GM12878 (cell line): ENCODE measurements at regions not wholly inside any gene's neighbourhood (a gene's known extent, or its start where the extent isn't known, plus 50 kb on each side); places are given as distances from the start of the nearest gene placed in this dataset.

Experiments
- ATAC-seq: fragments of 200-7000 bp; cut with Tn5 transposase; 3 replicates; pipeline ENCODE4 v1.9.1; 2020; ENCODE audit warnings: mild to moderate bottlenecking, moderate library complexity
- BruUV-seq: library from RNA; stranded (reverse); fragments of 400-500 nt; replicated peaks from 2 replicates; lab custom pipeline; 2021; lab: Mats Ljungman, UMichigan
- CTCF ChIA-PET: fragments of 300-600 bp; sonication (Branson Sonifier 250); formaldehyde crosslinking; extraction: SDS; loops from one replicate; lab custom pipeline; 2021; ENCODE audit warnings: inconsistent platforms; lab: Yijun Ruan, JAX
- POLR2A ChIA-PET: fragments of 350-600 bp; formaldehyde crosslinking; extraction: SDS; loops from one replicate; lab custom pipeline; 2021; ENCODE audit warnings: inconsistent platforms; lab: Charles Lee
- RAD21 ChIA-PET: fragments of 300-600 bp; sonication (Branson Sonifier 250); formaldehyde crosslinking; loops from one replicate; lab custom pipeline; 2023; ENCODE audit warnings: antibody characterized with exemption; ENCODE audit not compliant: unreplicated experiment; lab: Charles Lee
- SMC1A ChIA-PET: fragments of 300-600 bp; sonication (Branson Sonifier 250); formaldehyde crosslinking; loops from one replicate; lab custom pipeline; 2023; ENCODE audit not compliant: unreplicated experiment, uncharacterized antibody; lab: Charles Lee
- DNase-seq: peaks from one replicate; pipeline ENCODE4 v3.0.0-alpha.2; 2011; ENCODE audit warnings: low read depth, low spot score
- FAIRE-seq: peaks from 3 replicates; lab custom pipeline; 2011; peaks lifted over from hg19 to GRCh38; lab: Jason Lieb, UNC
- H2AFZ ChIP-seq: 2 replicates; pipeline ENCODE4 v1.6.0; 2011; ENCODE audit warnings: low read depth, low read length, control low read depth; ENCODE audit not compliant: control insufficient read depth
- H3K27ac ChIP-seq: 2 replicates; pipeline ENCODE4 v1.5.1; 2011; ENCODE audit warnings: control low read depth; ENCODE audit not compliant: control insufficient read depth, insufficient read depth
- H3K27me3 ChIP-seq, 2 experiments: replicated peaks in 1 of 2; 2 replicates each; pipeline versions ENCODE4 v1.6.0 to v1.6.1; 2011; ENCODE audit warnings: low read length in 1 of 2; ENCODE audit not compliant: control insufficient read depth in 2 of 2, insufficient read depth in 2 of 2
- H3K36me3 ChIP-seq, 2 experiments: 2 replicates each; pipeline ENCODE4 v1.5.1; 2011; ENCODE audit warnings: low read length in 1 of 2; ENCODE audit not compliant: control insufficient read depth in 2 of 2, insufficient read depth in 2 of 2
- H3K4me1 ChIP-seq: 2 replicates; pipeline ENCODE4 v1.6.1; 2011; ENCODE audit warnings: mild to moderate bottlenecking, low read length, moderate library complexity, mixed read lengths; ENCODE audit not compliant: control insufficient read depth, insufficient read depth
- H3K4me2 ChIP-seq: 2 replicates; pipeline ENCODE4 v1.6.0; 2011; ENCODE audit warnings: control low read depth; ENCODE audit not compliant: control insufficient read depth, insufficient read depth
- H3K4me3 ChIP-seq: fragments of 200-600 bp; sonication (generic); 2 replicates; pipeline ENCODE4 v1.5.1; 2016
- H3K79me2 ChIP-seq: 2 replicates; pipeline ENCODE4 v1.6.0; 2011; ENCODE audit warnings: low read length; ENCODE audit not compliant: control insufficient read depth, insufficient read depth
- H3K9ac ChIP-seq: 2 replicates; pipeline ENCODE4 v1.8.0; 2011; ENCODE audit warnings: low read length, control low read depth, mixed read lengths; ENCODE audit not compliant: control insufficient read depth, insufficient read depth
- H3K9me3 ChIP-seq: replicated peaks from 3 replicates; pipeline ENCODE4 v1.5.1; 2011; ENCODE audit warnings: mild to moderate bottlenecking, low read length; ENCODE audit not compliant: control insufficient read depth, insufficient read depth
- H4K20me1 ChIP-seq: 2 replicates; pipeline ENCODE4 v1.6.0; 2011; ENCODE audit not compliant: control insufficient read depth, insufficient read depth
- IKZF1 ChIP-seq: fragments of 450-650 bp; conservative IDR thresholded peaks from 2 replicates; pipeline ENCODE4 v1.6.1; 2017; ENCODE audit warnings: antibody characterized with exemption, mild to moderate bottlenecking
- NBN ChIP-seq: fragments of 450-650 bp; IDR thresholded peaks from 2 replicates; pipeline ENCODE4 v1.6.1; 2016
- NFIC ChIP-seq: IDR thresholded peaks from 2 replicates; pipeline ENCODE4 v1.6.1; 2012; ENCODE audit warnings: low read depth, mild to moderate bottlenecking, inconsistent platforms, low read length, moderate library complexity
- RCOR1 ChIP-seq: conservative IDR thresholded peaks from 2 replicates; pipeline ENCODE4 v1.6.1; 2012; ENCODE audit warnings: low read depth, low read length, improper control_type of control experiment
- RELA ChIP-seq: fragments of 450-650 bp; IDR thresholded peaks from 2 replicates; pipeline ENCODE4 v1.8.0; 2014; ENCODE audit warnings: borderline replicate concordance; ENCODE audit not compliant: partially characterized antibody
- SREBF2 ChIP-seq: IDR thresholded peaks from 2 replicates; pipeline ENCODE4 v1.6.1; 2012; ENCODE audit warnings: mild to moderate bottlenecking, low read length
- ZZZ3 ChIP-seq: IDR thresholded peaks from 2 replicates; pipeline ENCODE4 v1.6.1; 2011; ENCODE audit warnings: low read depth; ENCODE audit not compliant: control insufficient read depth, insufficient read length
- WGBS: methylation state at CpG from one replicate; pipeline ENCODE4 v1.1.6; 2016; ENCODE audit warnings: low lambda C conversion rate; ENCODE audit not compliant: insufficient replicate concordance, insufficient coverage; ENCODE audit errors: missing lambda C conversion rate; 5-methylcytosine and 5-hydroxymethylcytosine counted together
- in situ Hi-C: fragments of 300-500 bp; cut with MboI; formaldehyde crosslinking; loops from 9 replicates; pipeline ENCODE4 v1.14.3; 2018; ENCODE audit warnings: mixed read lengths
- intact Hi-C: fragments of 100-400 bp; cut with micrococcal nuclease; formaldehyde crosslinking; loops from one replicate; pipeline ENCODE4 v1.14.2; 2022; ENCODE audit not compliant: unreplicated experiment
- TF ChIP-seq, protein P1 (sequence below): fragments of 450-650 bp; IDR thresholded peaks from 2 replicates; pipeline ENCODE4 v1.6.1; 2017; ENCODE audit warnings: mild to moderate bottlenecking, moderate library complexity
- TF ChIP-seq, protein P2 (sequence below): fragments of 450-650 bp; IDR thresholded peaks from 2 replicates; pipeline ENCODE4 v1.6.1; 2017; ENCODE audit warnings: low read depth, mild to moderate bottlenecking, moderate library complexity
- TF ChIP-seq, protein P3 (sequence below): fragments of 450-650 bp; formaldehyde crosslinking; IDR thresholded peaks from 2 replicates; pipeline ENCODE4 v1.4.0; 2020; ENCODE audit warnings: mild to moderate bottlenecking, moderate library complexity

DNA sequence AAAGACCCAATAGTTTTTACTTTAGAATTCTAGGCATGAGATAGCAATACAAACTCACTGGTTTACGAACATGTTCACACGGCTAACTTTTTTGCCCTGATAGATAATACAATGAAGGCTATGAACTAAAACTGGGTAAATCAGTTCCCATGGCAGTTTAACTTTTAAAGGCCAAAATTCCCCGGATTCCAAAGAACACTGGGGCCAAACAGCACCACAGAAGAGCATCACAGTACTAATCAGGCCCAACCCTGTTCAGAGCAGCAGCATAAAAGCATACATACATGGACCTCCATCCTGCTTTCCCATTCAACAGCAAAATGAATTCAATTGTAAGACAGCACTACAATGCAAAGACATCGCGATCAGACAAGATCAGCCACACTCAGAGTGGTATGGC lies 540.3 kb upstream of the CCDC54 start:
- TF ChIP-seq RCOR1 (no peak), ZZZ3 (no peak), NBN (no peak), SREBF2 (no peak), IKZF1 (no peak), NFIC (no peak), RELA (no peak)
- TF ChIP-seq, protein P1, sequence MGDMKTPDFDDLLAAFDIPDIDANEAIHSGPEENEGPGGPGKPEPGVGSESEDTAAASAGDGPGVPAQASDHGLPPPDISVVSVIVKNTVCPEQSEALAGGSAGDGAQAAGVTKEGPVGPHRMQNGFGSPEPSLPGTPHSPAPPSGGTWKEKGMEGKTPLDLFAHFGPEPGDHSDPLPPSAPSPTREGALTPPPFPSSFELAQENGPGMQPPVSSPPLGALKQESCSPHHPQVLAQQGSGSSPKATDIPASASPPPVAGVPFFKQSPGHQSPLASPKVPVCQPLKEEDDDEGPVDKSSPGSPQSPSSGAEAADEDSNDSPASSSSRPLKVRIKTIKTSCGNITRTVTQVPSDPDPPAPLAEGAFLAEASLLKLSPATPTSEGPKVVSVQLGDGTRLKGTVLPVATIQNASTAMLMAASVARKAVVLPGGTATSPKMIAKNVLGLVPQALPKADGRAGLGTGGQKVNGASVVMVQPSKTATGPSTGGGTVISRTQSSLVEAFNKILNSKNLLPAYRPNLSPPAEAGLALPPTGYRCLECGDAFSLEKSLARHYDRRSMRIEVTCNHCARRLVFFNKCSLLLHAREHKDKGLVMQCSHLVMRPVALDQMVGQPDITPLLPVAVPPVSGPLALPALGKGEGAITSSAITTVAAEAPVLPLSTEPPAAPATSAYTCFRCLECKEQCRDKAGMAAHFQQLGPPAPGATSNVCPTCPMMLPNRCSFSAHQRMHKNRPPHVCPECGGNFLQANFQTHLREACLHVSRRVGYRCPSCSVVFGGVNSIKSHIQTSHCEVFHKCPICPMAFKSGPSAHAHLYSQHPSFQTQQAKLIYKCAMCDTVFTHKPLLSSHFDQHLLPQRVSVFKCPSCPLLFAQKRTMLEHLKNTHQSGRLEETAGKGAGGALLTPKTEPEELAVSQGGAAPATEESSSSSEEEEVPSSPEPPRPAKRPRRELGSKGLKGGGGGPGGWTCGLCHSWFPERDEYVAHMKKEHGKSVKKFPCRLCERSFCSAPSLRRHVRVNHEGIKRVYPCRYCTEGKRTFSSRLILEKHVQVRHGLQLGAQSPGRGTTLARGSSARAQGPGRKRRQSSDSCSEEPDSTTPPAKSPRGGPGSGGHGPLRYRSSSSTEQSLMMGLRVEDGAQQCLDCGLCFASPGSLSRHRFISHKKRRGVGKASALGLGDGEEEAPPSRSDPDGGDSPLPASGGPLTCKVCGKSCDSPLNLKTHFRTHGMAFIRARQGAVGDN: no peak
- TF ChIP-seq, protein P2, sequence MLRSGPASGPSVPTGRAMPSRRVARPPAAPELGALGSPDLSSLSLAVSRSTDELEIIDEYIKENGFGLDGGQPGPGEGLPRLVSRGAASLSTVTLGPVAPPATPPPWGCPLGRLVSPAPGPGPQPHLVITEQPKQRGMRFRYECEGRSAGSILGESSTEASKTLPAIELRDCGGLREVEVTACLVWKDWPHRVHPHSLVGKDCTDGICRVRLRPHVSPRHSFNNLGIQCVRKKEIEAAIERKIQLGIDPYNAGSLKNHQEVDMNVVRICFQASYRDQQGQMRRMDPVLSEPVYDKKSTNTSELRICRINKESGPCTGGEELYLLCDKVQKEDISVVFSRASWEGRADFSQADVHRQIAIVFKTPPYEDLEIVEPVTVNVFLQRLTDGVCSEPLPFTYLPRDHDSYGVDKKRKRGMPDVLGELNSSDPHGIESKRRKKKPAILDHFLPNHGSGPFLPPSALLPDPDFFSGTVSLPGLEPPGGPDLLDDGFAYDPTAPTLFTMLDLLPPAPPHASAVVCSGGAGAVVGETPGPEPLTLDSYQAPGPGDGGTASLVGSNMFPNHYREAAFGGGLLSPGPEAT: no peak
- TF ChIP-seq, protein P3, sequence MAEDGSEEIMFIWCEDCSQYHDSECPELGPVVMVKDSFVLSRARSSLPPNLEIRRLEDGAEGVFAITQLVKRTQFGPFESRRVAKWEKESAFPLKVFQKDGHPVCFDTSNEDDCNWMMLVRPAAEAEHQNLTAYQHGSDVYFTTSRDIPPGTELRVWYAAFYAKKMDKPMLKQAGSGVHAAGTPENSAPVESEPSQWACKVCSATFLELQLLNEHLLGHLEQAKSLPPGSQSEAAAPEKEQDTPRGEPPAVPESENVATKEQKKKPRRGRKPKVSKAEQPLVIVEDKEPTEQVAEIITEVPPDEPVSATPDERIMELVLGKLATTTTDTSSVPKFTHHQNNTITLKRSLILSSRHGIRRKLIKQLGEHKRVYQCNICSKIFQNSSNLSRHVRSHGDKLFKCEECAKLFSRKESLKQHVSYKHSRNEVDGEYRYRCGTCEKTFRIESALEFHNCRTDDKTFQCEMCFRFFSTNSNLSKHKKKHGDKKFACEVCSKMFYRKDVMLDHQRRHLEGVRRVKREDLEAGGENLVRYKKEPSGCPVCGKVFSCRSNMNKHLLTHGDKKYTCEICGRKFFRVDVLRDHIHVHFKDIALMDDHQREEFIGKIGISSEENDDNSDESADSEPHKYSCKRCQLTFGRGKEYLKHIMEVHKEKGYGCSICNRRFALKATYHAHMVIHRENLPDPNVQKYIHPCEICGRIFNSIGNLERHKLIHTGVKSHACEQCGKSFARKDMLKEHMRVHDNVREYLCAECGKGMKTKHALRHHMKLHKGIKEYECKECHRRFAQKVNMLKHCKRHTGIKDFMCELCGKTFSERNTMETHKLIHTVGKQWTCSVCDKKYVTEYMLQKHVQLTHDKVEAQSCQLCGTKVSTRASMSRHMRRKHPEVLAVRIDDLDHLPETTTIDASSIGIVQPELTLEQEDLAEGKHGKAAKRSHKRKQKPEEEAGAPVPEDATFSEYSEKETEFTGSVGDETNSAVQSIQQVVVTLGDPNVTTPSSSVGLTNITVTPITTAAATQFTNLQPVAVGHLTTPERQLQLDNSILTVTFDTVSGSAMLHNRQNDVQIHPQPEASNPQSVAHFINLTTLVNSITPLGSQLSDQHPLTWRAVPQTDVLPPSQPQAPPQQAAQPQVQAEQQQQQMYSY (CRISPR knock-in tag): no peak
- RAD21 ChIA-PET: no interaction called here
- H3K27ac ChIP-seq: no peak overlapping the region
- no TSS peak for BruUV-seq
- no peaks in the 10 kb centered on the region for H3K36me3 ChIP-seq
- H4K20me1 ChIP-seq: no peaks in the 10 kb centered on the region
- in situ Hi-C loops (no loop called here), intact Hi-C loops (no loop called here)
- no peaks in the 10 kb centered on the region for H3K27me3 ChIP-seq
- no peak for ATAC-seq
- no peak for DNase-seq
- CTCF ChIA-PET: no interaction called here
- no peak overlapping the region for H3K4me2 ChIP-seq
- H3K9ac ChIP-seq: no peak overlapping the region
- POLR2A ChIA-PET: no interaction called here
- no peaks in the 10 kb centered on the region for H3K79me2 ChIP-seq
- no peaks in the 10 kb centered on the region for H3K9me3 ChIP-seq
- no peak overlapping the region for H3K4me3 ChIP-seq
- H2AFZ ChIP-seq: no peak overlapping the region
- FAIRE-seq: no peak
- H3K4me1 ChIP-seq: no peaks in the 10 kb centered on the region
- SMC1A ChIA-PET: no interaction called here
- WGBS: 42% methylated on average over 5 of the region's 5 CpGs
